HG03469 (cell line): ENCODE measurements at regions not wholly inside any gene's neighbourhood (a gene's known extent, or its start where the extent isn't known, plus 50 kb on each side); places are given as distances from the start of the nearest gene placed in this dataset.
"Not testable (repeated sequence)": the region's sequence is repeated elsewhere in the genome, so short reads cannot be mapped to it uniquely, and the experiment has no call there.

Experiments
- ATAC-seq: cut with Tn5 transposase; IDR thresholded peaks from one replicate; pipeline ENCODE4 v1.9.1; 2021; ENCODE audit warnings: mild to moderate bottlenecking, moderate library complexity, moderate number of reproducible peaks; ENCODE audit not compliant: unreplicated experiment

GRCh38 chr18:70705831-70706416, 417.1 kb downstream of the SOCS6 start:
- no peak for ATAC-seq

DNA sequence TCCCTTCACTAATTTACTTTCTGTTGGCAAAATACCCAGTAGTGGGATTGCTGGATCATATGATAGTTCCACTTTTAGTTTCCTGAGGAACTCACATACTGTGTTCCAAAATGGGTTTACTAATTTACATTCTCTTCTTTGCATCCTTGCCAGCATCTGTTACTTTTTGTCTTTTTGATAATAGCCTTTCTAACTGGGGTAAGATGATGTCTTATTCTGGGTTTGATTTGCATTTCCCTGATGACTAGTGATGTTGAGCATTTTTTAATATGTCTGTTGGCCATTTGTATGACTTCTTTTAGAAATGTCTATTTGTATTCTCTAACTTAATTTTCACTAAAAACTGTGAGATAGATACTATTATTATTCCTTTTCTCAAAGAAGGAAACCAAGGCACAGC, 411.7 kb downstream of the SOCS6 start:
- no peak for ATAC-seq

GRCh38 chr18:70698574-70698973, 409.7 kb downstream of the SOCS6 start:
- no peak for ATAC-seq

GRCh38 chr18:70693246-70693645, 404.4 kb downstream of the SOCS6 start:
- no peak for ATAC-seq

DNA sequence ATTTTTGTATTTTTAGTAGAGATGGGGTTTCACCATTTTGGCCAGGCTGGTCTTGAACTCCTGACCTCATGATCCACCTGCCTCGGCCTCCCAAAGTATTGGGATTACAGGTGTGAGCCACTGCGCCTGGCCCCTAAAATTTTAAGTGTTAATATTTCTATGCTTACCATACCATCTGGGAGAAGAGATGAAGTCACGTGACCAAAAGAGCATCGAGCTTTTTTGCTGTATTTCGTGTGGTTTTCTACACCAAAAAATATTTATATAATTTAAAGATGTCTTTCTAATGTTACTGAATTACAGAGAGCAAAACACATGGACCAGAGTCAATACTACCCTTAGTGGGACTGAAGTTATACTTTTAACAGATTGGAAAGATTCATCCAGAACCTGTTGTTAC, 400.9 kb downstream of the SOCS6 start:
- not testable (repeated sequence) for ATAC-seq

DNA sequence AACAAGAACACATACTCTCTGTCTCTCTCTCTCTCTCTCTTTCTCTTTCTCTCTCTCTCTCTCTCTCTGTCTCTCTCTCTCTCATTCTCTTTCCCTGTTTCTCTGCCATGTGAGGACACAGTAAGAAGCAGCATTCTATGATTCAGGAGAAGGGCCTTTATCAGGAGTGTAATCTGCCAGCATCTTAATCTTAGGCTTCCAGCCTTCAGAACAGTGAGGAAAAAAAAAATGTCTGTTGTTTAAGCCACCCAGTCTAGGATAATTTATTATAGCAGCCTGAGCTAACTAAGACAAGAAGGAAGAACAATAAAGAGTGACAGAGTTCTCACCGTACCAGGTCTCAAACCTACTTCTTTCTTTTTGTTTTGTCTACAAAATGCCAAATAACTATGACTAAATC, 399.4 kb downstream of the SOCS6 start:
- no peak for ATAC-seq

GRCh38 chr18:70684821-70685220, 396.0 kb downstream of the SOCS6 start:
- no peak for ATAC-seq

DNA sequence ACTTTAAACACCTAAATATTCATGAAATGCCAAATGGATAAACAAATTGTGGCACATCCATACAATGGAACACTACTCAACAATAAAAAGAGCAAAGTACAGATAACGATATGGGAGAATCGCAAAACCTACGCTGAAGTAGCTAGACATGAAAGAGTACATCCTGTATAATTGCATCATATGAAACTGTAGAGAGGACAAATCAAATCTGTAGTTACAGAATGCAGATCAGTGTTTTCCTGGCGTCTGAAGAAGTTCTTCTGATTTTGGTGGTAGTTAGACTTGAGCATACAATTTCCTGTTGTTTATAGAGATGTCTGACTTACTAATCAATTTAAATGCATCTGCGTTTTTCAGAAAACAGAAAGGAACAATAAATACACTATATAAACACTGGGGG, 394.4 kb downstream of the SOCS6 start:
- ATAC-seq: no peak

DNA sequence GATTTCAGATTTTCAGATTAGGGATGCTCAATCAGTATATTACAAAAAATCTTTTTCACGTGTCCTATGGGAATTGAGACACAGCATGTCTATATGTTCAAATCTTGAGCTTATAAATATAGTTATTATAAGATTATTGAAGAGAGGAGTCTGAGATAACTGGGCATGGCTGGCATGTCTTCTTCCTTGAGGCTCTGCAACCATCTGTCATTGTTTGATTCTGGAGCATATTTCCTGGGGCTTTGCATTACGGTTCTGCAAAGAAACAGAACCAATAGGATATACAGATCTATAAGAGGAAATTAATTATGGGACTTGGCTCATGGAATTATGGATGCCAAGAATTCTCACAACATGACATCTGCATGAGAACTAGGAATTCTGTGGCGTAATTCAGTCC, 386.1 kb downstream of the SOCS6 start:
- no peak for ATAC-seq

- no peak for ATAC-seq
Observed at GRCh38 chr18:70673831-70674230, 385.0 kb downstream of the SOCS6 start.

DNA sequence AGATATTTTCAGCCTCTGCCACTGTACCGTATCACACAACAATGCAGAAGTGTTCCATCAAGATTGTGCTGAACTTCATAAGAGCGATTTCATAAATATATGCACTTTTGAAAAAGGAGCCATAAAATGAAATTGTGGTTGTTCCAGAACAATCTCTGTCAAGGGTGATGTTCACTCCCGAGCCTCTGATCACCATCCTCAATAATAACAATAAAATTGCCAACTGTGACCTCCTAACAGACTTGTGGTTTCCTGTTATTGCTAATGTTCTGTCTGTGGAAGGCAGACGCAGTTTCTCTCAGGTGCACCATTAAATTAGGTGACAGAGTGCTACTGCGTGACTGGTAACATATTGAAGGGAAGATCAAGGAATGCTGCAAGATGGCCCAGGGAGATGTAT, 383.7 kb downstream of the SOCS6 start:
- no peak for ATAC-seq

DNA sequence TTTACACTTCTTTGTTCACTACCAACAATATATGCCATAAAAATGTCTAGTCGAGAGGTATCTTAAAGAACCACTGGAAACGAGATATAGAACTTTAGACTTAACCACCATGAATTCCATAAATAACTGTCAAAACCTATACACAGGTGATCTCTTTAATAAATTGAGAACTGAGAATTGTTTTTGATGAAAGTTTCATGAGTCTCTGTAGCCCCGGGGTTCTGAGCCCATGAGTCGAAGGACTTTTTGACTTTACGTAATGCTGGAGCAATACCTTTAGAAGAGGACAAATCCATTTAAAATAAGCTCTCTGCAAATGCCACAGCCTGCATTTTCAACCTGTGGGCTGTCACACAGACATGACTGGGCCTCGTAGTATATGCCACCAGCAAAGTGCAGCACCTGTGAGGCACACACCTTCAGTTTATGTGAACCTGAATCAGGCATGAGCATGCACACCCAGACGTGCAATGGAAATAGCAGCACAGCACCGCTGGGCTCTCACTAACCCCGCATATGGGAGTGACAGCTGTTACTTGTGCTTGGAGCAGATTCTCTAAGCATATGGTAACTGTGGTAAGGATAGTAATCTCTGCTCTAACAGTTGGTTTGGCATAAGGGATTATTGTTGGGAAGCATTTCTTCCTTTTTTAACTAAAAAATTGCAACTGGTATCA, 383.2 kb downstream of the SOCS6 start:
- ATAC-seq: no peak

GRCh38 chr18:70666936-70667335, 378.1 kb downstream of the SOCS6 start:
- ATAC-seq: no peak

DNA sequence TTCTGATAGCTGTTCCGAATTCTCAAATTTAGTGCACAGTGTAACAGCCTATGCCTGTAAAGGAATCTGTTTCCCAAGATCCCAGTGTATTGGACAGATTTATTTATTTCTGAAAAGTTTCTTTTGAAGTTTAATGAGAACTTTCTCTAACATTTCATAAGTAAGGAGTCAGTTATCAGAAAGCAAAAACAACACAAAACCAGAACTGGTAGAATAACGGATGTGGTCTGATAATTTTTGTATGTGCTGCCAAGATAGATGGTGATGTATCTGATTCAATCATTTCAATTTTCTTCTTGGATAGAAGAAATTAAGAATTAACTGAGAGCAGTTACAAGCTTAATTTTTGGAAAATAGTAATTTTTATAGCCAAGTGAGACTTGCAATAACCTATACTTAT, 374.3 kb downstream of the SOCS6 start:
- no peak for ATAC-seq

DNA sequence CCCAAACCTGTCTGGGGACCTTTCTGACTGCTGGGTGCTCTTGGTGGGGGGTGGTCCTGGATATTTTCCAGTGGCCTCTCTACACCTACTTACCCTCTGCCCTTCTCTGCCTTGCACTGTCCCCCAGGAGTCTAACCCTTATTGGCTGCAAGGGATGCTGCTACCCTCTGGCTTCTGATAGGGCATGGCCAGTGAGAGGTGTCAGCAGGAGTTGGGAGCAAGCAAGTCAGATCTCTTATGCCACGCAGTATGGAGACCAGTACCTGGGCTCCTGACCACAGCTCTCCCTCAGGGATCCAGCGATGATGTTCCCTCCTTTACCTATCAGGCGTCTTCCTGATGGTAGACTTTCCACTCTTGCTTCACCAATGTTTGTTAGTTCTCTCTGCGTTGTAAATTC, 373.7 kb downstream of the SOCS6 start:
- ATAC-seq: no peak

DNA sequence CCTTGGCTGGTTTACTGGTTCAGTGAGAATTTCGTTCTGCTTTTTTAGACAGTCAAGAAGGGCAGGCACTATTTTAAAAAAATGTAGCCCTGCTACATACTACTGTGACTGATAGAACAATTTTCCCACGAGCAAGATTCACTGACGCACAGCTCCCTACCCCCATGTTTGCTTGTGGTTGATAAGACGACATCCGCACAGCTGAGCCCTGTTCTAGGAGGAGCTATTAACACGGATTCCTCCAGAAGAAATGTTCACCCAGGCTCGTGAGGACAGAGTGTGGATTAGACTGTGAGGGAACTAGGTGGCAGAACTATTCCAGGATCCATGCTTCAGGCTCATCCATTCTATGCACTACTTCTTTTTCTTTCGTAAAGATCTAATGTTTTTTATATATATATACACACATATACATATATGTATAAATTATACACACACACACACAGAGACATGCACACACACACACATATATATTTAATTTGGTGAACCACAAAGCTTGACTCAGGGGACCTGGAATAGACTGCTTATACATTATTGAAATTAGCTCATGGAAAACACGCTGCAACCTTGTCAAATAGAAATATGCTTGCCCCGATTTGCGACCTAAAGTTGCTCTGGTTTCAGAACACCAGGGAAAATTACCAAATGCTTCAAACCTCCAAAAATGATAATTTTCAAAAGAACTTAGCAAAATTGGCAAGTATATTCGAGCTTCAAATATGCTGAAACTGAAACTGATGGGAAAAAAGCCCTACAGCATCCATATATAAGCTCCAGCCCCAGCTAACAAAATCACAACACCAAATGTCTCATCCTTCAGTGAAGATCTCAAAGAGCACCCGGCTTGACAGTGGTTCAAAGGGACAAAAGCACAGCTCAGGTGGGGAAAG, 370.4 kb downstream of the SOCS6 start:
- ATAC-seq: no peak

DNA sequence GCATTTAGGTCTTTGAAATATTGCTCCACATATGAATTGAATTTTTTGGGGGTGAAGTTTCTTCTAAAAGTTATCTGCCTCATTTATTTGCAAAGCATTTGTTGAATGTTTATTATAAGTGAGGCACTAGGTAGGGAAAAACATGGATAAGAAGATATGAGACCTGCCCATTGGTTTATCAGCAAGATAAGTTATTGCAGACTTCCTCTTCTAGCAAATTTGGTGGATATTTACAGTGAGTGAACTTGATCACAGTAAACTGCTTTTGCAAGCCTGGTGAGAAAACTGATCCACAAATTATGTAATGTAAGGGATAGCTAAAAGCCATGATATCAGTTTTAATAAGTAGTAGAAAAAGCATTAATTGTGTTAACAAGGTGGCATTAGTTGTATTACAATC, 364.8 kb downstream of the SOCS6 start:
- no peak for ATAC-seq

DNA sequence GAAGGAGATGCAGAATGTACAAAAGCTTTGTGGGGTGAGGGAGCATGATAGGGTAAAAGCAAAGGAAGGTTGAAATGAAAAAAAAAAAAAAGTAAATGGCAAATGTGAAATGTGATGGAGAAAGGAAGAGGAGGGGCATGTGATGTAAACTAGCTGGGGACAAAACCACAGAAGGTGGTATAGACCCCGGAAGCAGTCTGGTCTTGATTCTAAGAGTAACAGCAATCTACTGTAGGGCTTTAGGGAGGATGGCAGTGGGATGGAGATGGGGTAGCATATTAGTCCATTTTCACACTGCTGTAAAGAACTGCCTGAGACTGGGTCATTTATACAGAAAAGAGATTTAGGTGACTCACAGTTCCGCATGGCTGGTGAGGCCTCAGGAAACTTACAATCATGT, 362.0 kb downstream of the SOCS6 start:
- ATAC-seq: no peak

GRCh38 chr18:70649683-70650082, 360.8 kb downstream of the SOCS6 start:
- ATAC-seq: no peak

GRCh38 chr18:70645971-70646370, 357.1 kb downstream of the SOCS6 start:
- no peak for ATAC-seq

- no peak for ATAC-seq
Observed at GRCh38 chr18:70643812-70644211, 355.0 kb downstream of the SOCS6 start.

GRCh38 chr18:70641156-70641775, 352.4 kb downstream of the SOCS6 start:
- no peak for ATAC-seq
